K562 (cell line): ENCODE measurements at regions not wholly inside any gene's neighbourhood (a gene's known extent, or its start where the extent isn't known, plus 50 kb on each side); places are given as distances from the start of the nearest gene placed in this dataset.

Experiments
- ATAC-seq: fragments of 200-7000 bp; cut with Tn5 transposase; 3 replicates; pipeline ENCODE4 v1.9.1; 2020; ENCODE audit warnings: moderate library complexity
- BruUV-seq: library from RNA; stranded (reverse); fragments of 400-500 nt; replicated peaks from 2 replicates; lab custom pipeline; 2021; lab: Mats Ljungman, UMichigan
- CTCF ChIA-PET: fragments of 300-600 bp; formaldehyde crosslinking; extraction: SDS; loops from one replicate; lab custom pipeline; 2021; ENCODE audit warnings: low intra/inter-chr PET ratio; lab: Yijun Ruan, JAX
- POLR2A ChIA-PET: fragments of 300-600, 350-650 bp; sonication (Branson Sonifier 250); formaldehyde crosslinking; extraction: SDS; loops from one replicate; lab custom pipeline; 2021; ENCODE audit warnings: antibody characterized with exemption, inconsistent platforms; lab: Yijun Ruan, JAX
- DNase-seq, 4 experiments: peaks; one replicate each; pipeline versions ENCODE4 v3.0.0 to v3.0.0-alpha.2; 2011 to 2018; ENCODE audit warnings: low spot score in 3 of 4, mixed read lengths in 3 of 4; ENCODE audit errors: extremely low read depth in 1 of 4
- FAIRE-seq: peaks from 2 replicates; lab custom pipeline; 2011; peaks lifted over from hg19 to GRCh38; lab: Jason Lieb, UNC
- H2AFZ ChIP-seq: 2 replicates; pipeline ENCODE4 v1.6.0; 2011; ENCODE audit warnings: low read depth, low read length, control low read depth, inconsistent platforms
- H3K27ac ChIP-seq: fragments of 200-600 bp; 3 replicates; pipeline ENCODE4 v1.8.0; 2011; ENCODE audit warnings: low read depth, mild to moderate bottlenecking, control low read depth, inconsistent platforms, low read length, moderate library complexity, mixed read lengths; ENCODE audit errors: extremely low read depth
- H3K27me3 ChIP-seq, 2 experiments: fragments of 300-600 bp in 1 of 2; 2 replicates in 1 of 2; 3 replicates in 1 of 2; pipeline versions ENCODE4 v1.6.0 to v1.8.0; 2011; ENCODE audit warnings: inconsistent platforms in 2 of 2, low read length in 2 of 2, mild to moderate bottlenecking in 1 of 2, mixed read lengths in 1 of 2, moderate library complexity in 1 of 2; ENCODE audit not compliant: control insufficient read depth in 2 of 2, insufficient read depth in 2 of 2
- H3K36me3 ChIP-seq: fragments of 300-600 bp; 3 replicates; pipeline ENCODE4 v1.8.0; 2011; ENCODE audit warnings: mild to moderate bottlenecking, low read length, inconsistent platforms; ENCODE audit not compliant: control insufficient read depth, insufficient read depth
- H3K4me1 ChIP-seq, 2 experiments: fragments of 200-600 bp in 1 of 2; replicated peaks in 1 of 2; 2 replicates in 1 of 2; 3 replicates in 1 of 2; pipeline versions ENCODE4 v1.5.1 to v1.8.0; 2011; ENCODE audit warnings: inconsistent platforms in 2 of 2, low read length in 2 of 2, mild to moderate bottlenecking in 1 of 2, mixed read lengths in 1 of 2, moderate library complexity in 1 of 2; ENCODE audit not compliant: control insufficient read depth in 2 of 2, insufficient read depth in 2 of 2
- H3K4me2 ChIP-seq: 2 replicates; pipeline ENCODE4 v1.6.1; 2011; ENCODE audit warnings: low read length, control low read depth, inconsistent platforms, mixed read lengths; ENCODE audit not compliant: insufficient read depth
- H3K4me3 ChIP-seq: fragments of 200-600 bp; sonication (generic), shearing (Covaris generic); 2 replicates; pipeline ENCODE4 v1.5.1; 2016; ENCODE audit warnings: control low read depth, inconsistent platforms
- H3K79me2 ChIP-seq: fragments of 200-600 bp; 3 replicates; pipeline ENCODE4 v1.8.0; 2011; ENCODE audit warnings: low read length, inconsistent platforms; ENCODE audit not compliant: control insufficient read depth, insufficient read depth
- H3K9ac ChIP-seq, 2 experiments: 2 replicates each; pipeline versions ENCODE4 v1.6.0 to v1.6.1; 2011; ENCODE audit warnings: low read depth in 2 of 2, low read length in 2 of 2, control low read depth in 1 of 2, inconsistent platforms in 1 of 2, mild to moderate bottlenecking in 1 of 2, mixed read lengths in 1 of 2; ENCODE audit not compliant: insufficient read depth in 1 of 2
- H3K9me1 ChIP-seq: one replicate; pipeline ENCODE4 v1.6.0; 2011; ENCODE audit warnings: inconsistent platforms, mild to moderate bottlenecking, low read length, moderate library complexity; ENCODE audit not compliant: control insufficient read depth, insufficient read depth
- H3K9me3 ChIP-seq: replicated peaks from 2 replicates; pipeline ENCODE4 v1.5.1; 2011; ENCODE audit warnings: low read depth, low read length, inconsistent platforms; ENCODE audit not compliant: control insufficient read depth, insufficient read depth
- H4K20me1 ChIP-seq: replicated peaks from 2 replicates; pipeline ENCODE4 v1.6.1; 2011; ENCODE audit warnings: low read length, inconsistent platforms, mixed read lengths; ENCODE audit not compliant: control insufficient read depth, insufficient read depth
- DEAF1 ChIP-seq: fragments of 450-650 bp; formaldehyde crosslinking; IDR thresholded peaks from 2 replicates; pipeline ENCODE4 v1.4.0; 2020; ENCODE audit warnings: mild to moderate bottlenecking, moderate library complexity
- ELF2 ChIP-seq: fragments of 250-450 bp; sonication (Bioruptor Pico); IDR thresholded peaks from 2 replicates; pipeline ENCODE4 v1.5.0; 2021; ENCODE audit warnings: mild to moderate bottlenecking
- ETV6 ChIP-seq, 3 experiments: fragments of 150-350 bp in 1 of 3; sonication (generic) in 1 of 3; formaldehyde crosslinking in 1 of 3; IDR thresholded peaks; 2 replicates each; pipeline versions ENCODE4 v1.6.1 to v1.8.0; 2014 to 2022; ENCODE audit warnings: borderline replicate concordance in 2 of 3, low read depth in 2 of 3, antibody characterized with exemption in 1 of 3, low read length in 1 of 3, mild to moderate bottlenecking in 1 of 3, missing genetic modification reagents in 1 of 3
- FOXA3 ChIP-seq, 2 experiments: fragments of 450-650 bp in 1 of 2; sonication (generic) in 1 of 2; formaldehyde crosslinking; IDR thresholded peaks in 1 of 2; conservative IDR thresholded peaks in 1 of 2; 2 replicates each; pipeline versions ENCODE4 v1.4.0 to v1.8.0; 2020 to 2022; ENCODE audit warnings: mild to moderate bottlenecking in 2 of 2, missing genetic modification reagents in 1 of 2
- PHB ChIP-seq: fragments of 250-450 bp; sonication (Bioruptor Pico); IDR thresholded peaks from 2 replicates; pipeline ENCODE4 v1.5.0; 2021
- PPARD ChIP-seq: fragments of 250-450 bp; sonication (Bioruptor Pico); IDR thresholded peaks from 2 replicates; pipeline ENCODE4 v1.8.0; 2022; ENCODE audit warnings: inconsistent platforms, mild to moderate bottlenecking, moderate library complexity
- TOE1 ChIP-seq, 2 experiments: fragments of 450-650 bp in 1 of 2; sonication (generic) in 1 of 2; formaldehyde crosslinking in 1 of 2; IDR thresholded peaks; 2 replicates each; pipeline versions ENCODE4 v1.7.1 to v1.8.0; 2016 to 2022; ENCODE audit warnings: borderline replicate concordance in 2 of 2, mild to moderate bottlenecking in 2 of 2, antibody characterized with exemption in 1 of 2, inconsistent platforms in 1 of 2, low read depth in 1 of 2, missing genetic modification reagents in 1 of 2, moderate library complexity in 1 of 2
- YBX1 ChIP-seq: fragments of 450-650 bp; IDR thresholded peaks from 2 replicates; pipeline ENCODE4 v1.7.1; 2016; ENCODE audit warnings: mild to moderate bottlenecking
- ZNF253 ChIP-seq: fragments of 250-450 bp; sonication (Bioruptor Pico); conservative IDR thresholded peaks from 2 replicates; pipeline ENCODE4 v1.6.1; 2021; ENCODE audit warnings: mild to moderate bottlenecking
- ZNF449 ChIP-seq: fragments of 250-450 bp; sonication (Bioruptor Pico); IDR thresholded peaks from 2 replicates; pipeline ENCODE4 v1.8.0; 2022; ENCODE audit warnings: moderate library complexity, mild to moderate bottlenecking, inconsistent platforms
- ZNF76 ChIP-seq: fragments of 250-450 bp; sonication (Bioruptor Pico); IDR thresholded peaks from 2 replicates; pipeline ENCODE4 v1.4.0; 2020; ENCODE audit warnings: mild to moderate bottlenecking, moderate library complexity, borderline replicate concordance
- WGBS: fragments of 100-300 bp; shearing (Covaris generic); methylation state at CpG from one replicate; pipeline ENCODE4 v1.1.6; 2016; ENCODE audit warnings: low coverage, mixed read lengths; ENCODE audit not compliant: insufficient coverage; ENCODE audit errors: missing lambda C conversion rate; 5-methylcytosine and 5-hydroxymethylcytosine counted together
- in situ Hi-C: fragments of 300-500 bp; cut with MboI; formaldehyde crosslinking; loops from 4 replicates; pipeline ENCODE4 v1.15.0; 2018; ENCODE audit warnings: inconsistent platforms, mixed read lengths
- intact Hi-C: fragments of 100-400 bp; cut with micrococcal nuclease; formaldehyde crosslinking; loops from 2 replicates; pipeline ENCODE4 v1.14.2; 2022
- TF ChIP-seq, protein P1 (sequence below), 3 experiments: fragments of 200-800 bp in 1 of 3; fragments of 250-450 bp in 1 of 3; fragments of 450-650 bp in 1 of 3; sonication (Bioruptor Pico) in 1 of 3; sonication (Bioruptor generic) in 1 of 3; formaldehyde crosslinking in 1 of 3; IDR thresholded peaks; 2 replicates each; pipeline versions ENCODE4 v1.6.1 to v1.8.0; 2016 to 2022; ENCODE audit warnings: mild to moderate bottlenecking in 2 of 3, missing genetic modification characterization in 2 of 3, missing compliant biosample characterization in 1 of 3, moderate library complexity in 1 of 3

GRCh38 chr5:107295914-107296313, 374.8 kb downstream of the EFNA5 start (continued):
- TF ChIP-seq YBX1 = no peak

GRCh38 chr5:107294669-107295068, 376.1 kb downstream of the EFNA5 start:
- in situ Hi-C loops = no loop called here
- FAIRE-seq (no peak), DNase-seq (no peak), ATAC-seq (no peak)
- CTCF ChIA-PET = no interaction called here
- H3K27me3 ChIP-seq = no peaks in the 10 kb centered on the region
- H3K79me2 ChIP-seq = no peaks in the 10 kb centered on the region
- H3K27ac ChIP-seq = no peak overlapping the region
- no peak overlapping the region for H3K4me3 ChIP-seq
- TF ChIP-seq DEAF1 (CRISPR knock-in tag) = no peak
- no peak for TF ChIP-seq PHB
- no peak for TF ChIP-seq TOE1 (IDR thresholded peaks at IDR 0.05; ENCODE audit: borderline replicate concordance)
- no peak for TF ChIP-seq TOE1 (CRISPR knock-in tag; IDR thresholded peaks at IDR 0.05; ENCODE audit: borderline replicate concordance, low read depth)
- TF ChIP-seq ETV6 (IDR thresholded peaks at IDR 0.05; ENCODE audit: borderline replicate concordance in 1 of 2, low read depth in 2 of 2, low read length in 1 of 2) = no peak
- TF ChIP-seq ETV6 (CRISPR knock-in tag; IDR thresholded peaks at IDR 0.05; ENCODE audit: borderline replicate concordance) = no peak
- TF ChIP-seq ZNF449 = no peak
- TF ChIP-seq ELF2 (CRISPR knock-in tag) = no peak
- no peak for TF ChIP-seq ZNF76
- TF ChIP-seq FOXA3 (CRISPR knock-in tag; conservative IDR thresholded peaks at IDR 0.05 in 1 of 2, IDR thresholded peaks at IDR 0.05 in 1 of 2) = no peak
- TF ChIP-seq ZNF253 (CRISPR knock-in tag) = no peak
- no peak for TF ChIP-seq PPARD (CRISPR knock-in tag)
- TF ChIP-seq, protein P1, sequence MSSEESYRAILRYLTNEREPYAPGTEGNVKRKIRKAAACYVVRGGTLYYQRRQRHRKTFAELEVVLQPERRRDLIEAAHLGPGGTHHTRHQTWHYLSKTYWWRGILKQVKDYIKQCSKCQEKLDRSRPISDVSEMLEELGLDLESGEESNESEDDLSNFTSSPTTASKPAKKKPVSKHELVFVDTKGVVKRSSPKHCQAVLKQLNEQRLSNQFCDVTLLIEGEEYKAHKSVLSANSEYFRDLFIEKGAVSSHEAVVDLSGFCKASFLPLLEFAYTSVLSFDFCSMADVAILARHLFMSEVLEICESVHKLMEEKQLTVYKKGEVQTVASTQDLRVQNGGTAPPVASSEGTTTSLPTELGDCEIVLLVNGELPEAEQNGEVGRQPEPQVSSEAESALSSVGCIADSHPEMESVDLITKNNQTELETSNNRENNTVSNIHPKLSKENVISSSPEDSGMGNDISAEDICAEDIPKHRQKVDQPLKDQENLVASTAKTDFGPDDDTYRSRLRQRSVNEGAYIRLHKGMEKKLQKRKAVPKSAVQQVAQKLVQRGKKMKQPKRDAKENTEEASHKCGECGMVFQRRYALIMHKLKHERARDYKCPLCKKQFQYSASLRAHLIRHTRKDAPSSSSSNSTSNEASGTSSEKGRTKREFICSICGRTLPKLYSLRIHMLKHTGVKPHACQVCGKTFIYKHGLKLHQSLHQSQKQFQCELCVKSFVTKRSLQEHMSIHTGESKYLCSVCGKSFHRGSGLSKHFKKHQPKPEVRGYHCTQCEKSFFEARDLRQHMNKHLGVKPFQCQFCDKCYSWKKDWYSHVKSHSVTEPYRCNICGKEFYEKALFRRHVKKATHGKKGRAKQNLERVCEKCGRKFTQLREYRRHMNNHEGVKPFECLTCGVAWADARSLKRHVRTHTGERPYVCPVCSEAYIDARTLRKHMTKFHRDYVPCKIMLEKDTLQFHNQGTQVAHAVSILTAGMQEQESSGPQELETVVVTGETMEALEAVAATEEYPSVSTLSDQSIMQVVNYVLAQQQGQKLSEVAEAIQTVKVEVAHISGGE (CRISPR knock-in tag; IDR thresholded peaks at IDR 0.05) = no peak
- H2AFZ ChIP-seq = no peak overlapping the region
- intact Hi-C loops = no loop called here
- 0% methylated on average over 1 of the region's 1 CpG for WGBS
- no peaks in the 10 kb centered on the region for H4K20me1 ChIP-seq
- no peaks in the 10 kb centered on the region for H3K4me1 ChIP-seq
- no TSS peak for BruUV-seq
- H3K36me3 ChIP-seq = no peaks in the 10 kb centered on the region
- H3K9me3 ChIP-seq = no peaks in the 10 kb centered on the region
- POLR2A ChIA-PET = no interaction called here
- no peak overlapping the region for H3K9ac ChIP-seq
- no peak overlapping the region for H3K4me2 ChIP-seq
- H3K9me1 ChIP-seq = no peaks in the 10 kb centered on the region
